ENCODE measurements at regions not wholly inside any gene's neighbourhood (a gene's known extent, or its start where the extent isn't known, plus 50 kb on each side); places are given as distances from the start of the nearest gene placed in this dataset.

DNA sequence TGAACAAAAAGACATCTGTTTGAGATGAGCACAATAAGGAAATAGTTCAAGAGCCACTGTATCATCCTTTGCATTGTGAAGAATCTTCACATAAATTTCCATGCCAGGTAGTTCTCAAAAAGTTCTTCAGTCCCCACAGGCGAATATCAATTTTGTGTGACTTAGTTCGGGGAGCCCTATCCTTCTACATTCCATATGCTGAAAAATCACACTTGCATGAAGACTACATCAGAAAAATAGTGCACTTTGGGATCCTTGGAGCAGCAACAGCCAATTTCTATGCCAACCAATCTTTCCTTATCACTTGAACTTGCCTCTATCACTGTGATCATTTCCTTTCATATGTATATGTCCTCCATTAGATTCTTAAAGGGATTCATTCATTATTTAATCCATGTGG lies 830.6 kb upstream of the POU3F3 start:
- Mint-ChIP-seq H3K9me3 (peaks cover 0 to 5% (median 0%) of the 10 kb centered on the region in 7 donors), H3K27me3 (ENCODE audit: low read depth in 3 of 3) (peaks cover 0 to 9% (median 0%) of the 10 kb centered on the region in 3 donors), H3K27ac (no peak overlapping the region), H3K4me3 (no peak overlapping the region), H3K4me1 (no peaks in the 10 kb centered on the region), H3K36me3 (no peaks in the 10 kb centered on the region)
- Histone ChIP-seq H3K79me2 (ENCODE audit: insufficient read depth, low read length) (no peaks in the 10 kb centered on the region), H3K9ac (ENCODE audit: insufficient read depth, low read length, poor library complexity, severe bottlenecking) (no peak overlapping the region), H3K4me3 (replicated peaks in 1 of 3; ENCODE audit: low read depth in 2 of 3, low read length in 3 of 3) (no peak overlapping the region), H3K36me3 (replicated peaks in 1 of 2; ENCODE audit: control insufficient read depth in 1 of 2, insufficient read depth in 2 of 2, low read length in 2 of 2) (no peaks in the 10 kb centered on the region), H2AFZ (ENCODE audit: insufficient read depth, low read depth, low read length, poor library complexity, severe bottlenecking) (no peak overlapping the region), H3K4me2 (replicated peaks; ENCODE audit: extremely low read depth, low read length, poor library complexity, severe bottlenecking) (no peak overlapping the region), H3K27ac (ENCODE audit: low read depth in 1 of 2, low read length in 2 of 2) (no peak overlapping the region), H3K9me3 (replicated peaks in 1 of 2; ENCODE audit: control insufficient read depth in 1 of 2, insufficient read depth in 1 of 2, low read length in 2 of 2) (no peaks in the 10 kb centered on the region), H4K20me1 (ENCODE audit: insufficient read depth, low read length) (no peaks in the 10 kb centered on the region), H3K27me3 (ENCODE audit: control insufficient read depth in 2 of 2, insufficient read depth in 2 of 2, low read length in 2 of 2) (no peaks in the 10 kb centered on the region), H3K4me1 (ENCODE audit: control insufficient read depth in 1 of 2, insufficient read depth in 2 of 2, low read length in 2 of 2) (no peaks in the 10 kb centered on the region)
- no peak for DNase-seq
- 86% methylated on average over 1 of the region's 2 CpGs for WGBS (ENCODE audit: insufficient coverage)
- intact Hi-C loops (cut with micrococcal nuclease) = no loop called here
- TF ChIP-seq, protein P1, sequence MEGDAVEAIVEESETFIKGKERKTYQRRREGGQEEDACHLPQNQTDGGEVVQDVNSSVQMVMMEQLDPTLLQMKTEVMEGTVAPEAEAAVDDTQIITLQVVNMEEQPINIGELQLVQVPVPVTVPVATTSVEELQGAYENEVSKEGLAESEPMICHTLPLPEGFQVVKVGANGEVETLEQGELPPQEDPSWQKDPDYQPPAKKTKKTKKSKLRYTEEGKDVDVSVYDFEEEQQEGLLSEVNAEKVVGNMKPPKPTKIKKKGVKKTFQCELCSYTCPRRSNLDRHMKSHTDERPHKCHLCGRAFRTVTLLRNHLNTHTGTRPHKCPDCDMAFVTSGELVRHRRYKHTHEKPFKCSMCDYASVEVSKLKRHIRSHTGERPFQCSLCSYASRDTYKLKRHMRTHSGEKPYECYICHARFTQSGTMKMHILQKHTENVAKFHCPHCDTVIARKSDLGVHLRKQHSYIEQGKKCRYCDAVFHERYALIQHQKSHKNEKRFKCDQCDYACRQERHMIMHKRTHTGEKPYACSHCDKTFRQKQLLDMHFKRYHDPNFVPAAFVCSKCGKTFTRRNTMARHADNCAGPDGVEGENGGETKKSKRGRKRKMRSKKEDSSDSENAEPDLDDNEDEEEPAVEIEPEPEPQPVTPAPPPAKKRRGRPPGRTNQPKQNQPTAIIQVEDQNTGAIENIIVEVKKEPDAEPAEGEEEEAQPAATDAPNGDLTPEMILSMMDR (IDR thresholded peaks at IDR 0.05) = no peak

DNA sequence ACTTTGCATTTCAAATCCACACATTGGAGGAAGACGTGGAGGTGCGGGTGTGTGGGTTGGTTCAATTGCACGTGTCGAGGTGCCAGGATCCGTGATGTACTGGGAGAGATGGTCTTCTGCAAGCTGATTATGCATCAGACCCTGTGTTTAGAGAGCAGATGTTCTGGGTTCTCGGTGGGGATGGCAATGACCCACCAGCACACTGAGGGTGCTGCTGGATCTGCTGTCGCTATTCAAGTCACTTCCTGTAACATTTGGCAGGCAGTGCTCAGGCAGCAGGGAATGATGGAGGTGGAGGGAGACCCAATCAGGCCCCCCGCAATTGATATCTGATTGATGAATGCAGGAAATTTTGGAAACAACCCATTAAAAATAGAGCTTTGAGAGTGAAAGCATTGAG lies 830.1 kb upstream of the POU3F3 start:
- Histone ChIP-seq H3K27me3 (ENCODE audit: control insufficient read depth in 2 of 2, insufficient read depth in 2 of 2, low read length in 2 of 2) (no peaks in the 10 kb centered on the region), H3K9me3 (replicated peaks in 1 of 2; ENCODE audit: control insufficient read depth in 1 of 2, insufficient read depth in 1 of 2, low read length in 2 of 2) (no peaks in the 10 kb centered on the region), H3K4me2 (replicated peaks; ENCODE audit: extremely low read depth, low read length, poor library complexity, severe bottlenecking) (no peak overlapping the region), H3K4me1 (ENCODE audit: control insufficient read depth in 1 of 2, insufficient read depth in 2 of 2, low read length in 2 of 2) (no peaks in the 10 kb centered on the region), H2AFZ (ENCODE audit: insufficient read depth, low read depth, low read length, poor library complexity, severe bottlenecking) (no peak overlapping the region), H3K79me2 (ENCODE audit: insufficient read depth, low read length) (no peaks in the 10 kb centered on the region), H3K9ac (ENCODE audit: insufficient read depth, low read length, poor library complexity, severe bottlenecking) (no peak overlapping the region), H3K4me3 (replicated peaks in 1 of 3; ENCODE audit: low read depth in 2 of 3, low read length in 3 of 3) (no peak overlapping the region), H3K27ac (ENCODE audit: low read depth in 1 of 2, low read length in 2 of 2) (no peak overlapping the region), H3K36me3 (replicated peaks in 1 of 2; ENCODE audit: control insufficient read depth in 1 of 2, insufficient read depth in 2 of 2, low read length in 2 of 2) (no peaks in the 10 kb centered on the region), H4K20me1 (ENCODE audit: insufficient read depth, low read length) (no peaks in the 10 kb centered on the region)
- H3K4me1 Mint-ChIP-seq = no peaks in the 10 kb centered on the region
- H3K27me3 Mint-ChIP-seq (ENCODE audit: low read depth in 3 of 3) = peaks cover 0 to 9% (median 0%) of the 10 kb centered on the region in 3 donors
- H3K4me3 Mint-ChIP-seq = no peak overlapping the region
- no peak for DNase-seq
- TF ChIP-seq, protein P1 (IDR thresholded peaks at IDR 0.05) = no peak
- no peak overlapping the region for H3K27ac Mint-ChIP-seq
- H3K36me3 Mint-ChIP-seq = no peaks in the 10 kb centered on the region
- intact Hi-C loops (cut with micrococcal nuclease) = no loop called here
- H3K9me3 Mint-ChIP-seq = peaks cover 0 to 5% (median 0%) of the 10 kb centered on the region in 7 donors
- WGBS (ENCODE audit: insufficient coverage) = 52% methylated on average over 8 of the region's 8 CpGs
